ENCODE measurements at regions not wholly inside any gene's neighbourhood (a gene's known extent, or its start where the extent isn't known, plus 50 kb on each side); places are given as distances from the start of the nearest gene placed in this dataset.

DNA sequence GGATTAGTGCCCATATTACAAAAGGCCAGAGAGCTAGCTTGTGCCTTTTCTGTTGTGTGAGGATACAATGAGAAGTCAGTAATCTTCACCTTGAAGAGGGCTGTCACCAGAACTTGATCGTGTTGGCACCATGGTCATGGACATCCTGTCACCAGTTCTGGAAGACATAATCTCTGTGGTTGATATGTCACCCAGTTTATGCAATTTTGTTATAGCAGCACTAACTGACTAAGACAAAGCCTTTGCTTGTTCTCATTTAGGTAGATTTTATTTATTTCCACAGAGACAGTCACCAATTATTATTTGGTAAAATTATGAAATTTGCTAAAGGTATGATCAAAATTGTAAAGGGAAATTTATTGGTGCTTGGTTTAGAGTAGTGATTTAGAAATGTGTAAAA lies 308.8 kb upstream of the CPXCR1 start:
- Histone ChIP-seq H3K36me3 (replicated peaks in 1 of 2; ENCODE audit: control insufficient read depth in 1 of 2, insufficient read depth in 2 of 2, low read length in 1 of 2) (no peaks in the 10 kb centered on the region), H3K27me3 (ENCODE audit: insufficient read depth) (no peaks in the 10 kb centered on the region), H3K9me2 (no peaks in the 10 kb centered on the region), H3K4me1 (ENCODE audit: control insufficient read depth in 1 of 2, insufficient read depth in 2 of 2, low read depth in 1 of 2, low read length in 1 of 2) (no peaks in the 10 kb centered on the region), H3K9me3 (no peaks in the 10 kb centered on the region), H3K9ac (no peak overlapping the region), H3K4me3 (ENCODE audit: low read depth in 2 of 2, low read length in 1 of 2) (no peak overlapping the region), H3K27ac (ENCODE audit: low read depth in 2 of 2, low read length in 1 of 2) (no peak overlapping the region), H2AFZ (ENCODE audit: low read depth) (no peak overlapping the region), H3F3A (replicated peaks; ENCODE audit: insufficient read depth) (no peaks in the 10 kb centered on the region), H3K79me2 (ENCODE audit: insufficient read depth) (no peaks in the 10 kb centered on the region), H4K20me1 (ENCODE audit: insufficient read depth) (no peaks in the 10 kb centered on the region), H3K4me2 (no peak overlapping the region)
- CTCF ChIA-PET: no interaction called here
- TF ChIP-seq, protein P1, sequence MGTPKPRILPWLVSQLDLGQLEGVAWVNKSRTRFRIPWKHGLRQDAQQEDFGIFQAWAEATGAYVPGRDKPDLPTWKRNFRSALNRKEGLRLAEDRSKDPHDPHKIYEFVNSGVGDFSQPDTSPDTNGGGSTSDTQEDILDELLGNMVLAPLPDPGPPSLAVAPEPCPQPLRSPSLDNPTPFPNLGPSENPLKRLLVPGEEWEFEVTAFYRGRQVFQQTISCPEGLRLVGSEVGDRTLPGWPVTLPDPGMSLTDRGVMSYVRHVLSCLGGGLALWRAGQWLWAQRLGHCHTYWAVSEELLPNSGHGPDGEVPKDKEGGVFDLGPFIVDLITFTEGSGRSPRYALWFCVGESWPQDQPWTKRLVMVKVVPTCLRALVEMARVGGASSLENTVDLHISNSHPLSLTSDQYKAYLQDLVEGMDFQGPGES (IDR thresholded peaks at IDR 0.05; ENCODE audit: low read depth, low read length): no peak
- TF ChIP-seq GATA2 (CRISPR knock-in tag; IDR thresholded peaks at IDR 0.05) (no peak), GABPA (IDR thresholded peaks at IDR 0.05; ENCODE audit: low read depth) (no peak), SIN3A (IDR thresholded peaks at IDR 0.05; ENCODE audit: borderline replicate concordance, low read depth, low read length) (no peak), EP300 (IDR thresholded peaks at IDR 0.05; ENCODE audit: borderline replicate concordance in 1 of 2, low read depth in 1 of 2, low read length in 1 of 2) (no peak), MEF2A (IDR thresholded peaks at IDR 0.05; ENCODE audit: borderline replicate concordance, low read depth) (no peak), FOXJ3 (CRISPR knock-in tag; IDR thresholded peaks at IDR 0.05) (no peak), TEAD4 (IDR thresholded peaks at IDR 0.05; ENCODE audit: borderline replicate concordance, insufficient read depth) (no peak), RCOR1 (IDR thresholded peaks at IDR 0.05; ENCODE audit: low read length) (no peak)
- POLR2A ChIA-PET: no interaction called here
- 0% methylated on average over 1 of the region's 1 CpG for WGBS (ENCODE audit: low lambda C conversion rate)
- no peak for DNase-seq

DNA sequence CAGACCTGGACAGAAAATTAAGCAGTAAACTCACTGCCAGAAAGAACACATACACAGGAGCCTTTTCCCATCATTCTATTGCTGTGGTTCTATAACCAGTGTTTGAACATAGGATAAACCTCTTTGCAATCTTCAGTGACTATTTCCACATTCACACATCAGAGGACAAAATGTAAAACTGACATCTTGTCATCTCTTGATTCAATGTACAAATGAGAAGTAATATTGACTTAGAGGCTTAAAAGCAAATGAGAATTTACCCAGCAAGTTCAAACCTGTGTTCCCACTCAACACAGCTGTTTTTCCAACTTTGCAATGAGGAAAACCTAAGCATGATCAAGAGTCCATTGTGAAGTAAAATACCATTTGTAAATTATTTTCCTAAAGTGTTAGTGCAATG lies 307.1 kb upstream of the CPXCR1 start:
- H3K79me2 ChIP-seq (ENCODE audit: insufficient read depth): no peaks in the 10 kb centered on the region
- H4K20me1 ChIP-seq (ENCODE audit: insufficient read depth): no peaks in the 10 kb centered on the region
- H3K4me3 ChIP-seq (ENCODE audit: low read depth in 2 of 2, low read length in 1 of 2): no peak overlapping the region
- H3F3A ChIP-seq (replicated peaks; ENCODE audit: insufficient read depth): no peaks in the 10 kb centered on the region
- no peaks in the 10 kb centered on the region for H3K9me2 ChIP-seq
- no peak overlapping the region for H3K9ac ChIP-seq
- DNase-seq: no peak
- H3K9me3 ChIP-seq: no peaks in the 10 kb centered on the region
- CTCF ChIA-PET: no interaction called here
- no peaks in the 10 kb centered on the region for H3K36me3 ChIP-seq (replicated peaks in 1 of 2; ENCODE audit: control insufficient read depth in 1 of 2, insufficient read depth in 2 of 2, low read length in 1 of 2)
- POLR2A ChIA-PET: no interaction called here
- H3K27ac ChIP-seq (ENCODE audit: low read depth in 2 of 2, low read length in 1 of 2): no peak overlapping the region
- no peaks in the 10 kb centered on the region for H3K4me1 ChIP-seq (ENCODE audit: control insufficient read depth in 1 of 2, insufficient read depth in 2 of 2, low read depth in 1 of 2, low read length in 1 of 2)
- TF ChIP-seq, protein P2, sequence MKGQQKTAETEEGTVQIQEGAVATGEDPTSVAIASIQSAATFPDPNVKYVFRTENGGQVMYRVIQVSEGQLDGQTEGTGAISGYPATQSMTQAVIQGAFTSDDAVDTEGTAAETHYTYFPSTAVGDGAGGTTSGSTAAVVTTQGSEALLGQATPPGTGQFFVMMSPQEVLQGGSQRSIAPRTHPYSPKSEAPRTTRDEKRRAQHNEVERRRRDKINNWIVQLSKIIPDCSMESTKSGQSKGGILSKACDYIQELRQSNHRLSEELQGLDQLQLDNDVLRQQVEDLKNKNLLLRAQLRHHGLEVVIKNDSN (IDR thresholded peaks at IDR 0.05; ENCODE audit: borderline replicate concordance, low read depth): no peak
- no peak for TF ChIP-seq MEF2A (IDR thresholded peaks at IDR 0.05; ENCODE audit: borderline replicate concordance, low read depth)
- no peak for TF ChIP-seq TAF1 (IDR thresholded peaks at IDR 0.05; ENCODE audit: borderline replicate concordance, low read depth, low read length)
- no peak for TF ChIP-seq EP300 (IDR thresholded peaks at IDR 0.05; ENCODE audit: borderline replicate concordance in 1 of 2, low read depth in 1 of 2, low read length in 1 of 2)
- no peak for TF ChIP-seq ELF1 (IDR thresholded peaks at IDR 0.05)
- TF ChIP-seq RXRA (IDR thresholded peaks at IDR 0.05; ENCODE audit: borderline replicate concordance, low read depth): no peak
- no peak for TF ChIP-seq SIN3A (IDR thresholded peaks at IDR 0.05; ENCODE audit: borderline replicate concordance, low read depth, low read length)
- no peak for TF ChIP-seq CHD2 (IDR thresholded peaks at IDR 0.05; ENCODE audit: low read length, partially characterized antibody)
- no peak for TF ChIP-seq YY1 (IDR thresholded peaks at IDR 0.05; ENCODE audit: low read depth)
- no peak for TF ChIP-seq SMC3 (IDR thresholded peaks at IDR 0.05; ENCODE audit: low read depth, low read length)
- TF ChIP-seq, protein P3, sequence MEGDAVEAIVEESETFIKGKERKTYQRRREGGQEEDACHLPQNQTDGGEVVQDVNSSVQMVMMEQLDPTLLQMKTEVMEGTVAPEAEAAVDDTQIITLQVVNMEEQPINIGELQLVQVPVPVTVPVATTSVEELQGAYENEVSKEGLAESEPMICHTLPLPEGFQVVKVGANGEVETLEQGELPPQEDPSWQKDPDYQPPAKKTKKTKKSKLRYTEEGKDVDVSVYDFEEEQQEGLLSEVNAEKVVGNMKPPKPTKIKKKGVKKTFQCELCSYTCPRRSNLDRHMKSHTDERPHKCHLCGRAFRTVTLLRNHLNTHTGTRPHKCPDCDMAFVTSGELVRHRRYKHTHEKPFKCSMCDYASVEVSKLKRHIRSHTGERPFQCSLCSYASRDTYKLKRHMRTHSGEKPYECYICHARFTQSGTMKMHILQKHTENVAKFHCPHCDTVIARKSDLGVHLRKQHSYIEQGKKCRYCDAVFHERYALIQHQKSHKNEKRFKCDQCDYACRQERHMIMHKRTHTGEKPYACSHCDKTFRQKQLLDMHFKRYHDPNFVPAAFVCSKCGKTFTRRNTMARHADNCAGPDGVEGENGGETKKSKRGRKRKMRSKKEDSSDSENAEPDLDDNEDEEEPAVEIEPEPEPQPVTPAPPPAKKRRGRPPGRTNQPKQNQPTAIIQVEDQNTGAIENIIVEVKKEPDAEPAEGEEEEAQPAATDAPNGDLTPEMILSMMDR (IDR thresholded peaks at IDR 0.05): no peak
- TF ChIP-seq, protein P1 (IDR thresholded peaks at IDR 0.05; ENCODE audit: low read depth, low read length): no peak
- TF ChIP-seq, protein P4, sequence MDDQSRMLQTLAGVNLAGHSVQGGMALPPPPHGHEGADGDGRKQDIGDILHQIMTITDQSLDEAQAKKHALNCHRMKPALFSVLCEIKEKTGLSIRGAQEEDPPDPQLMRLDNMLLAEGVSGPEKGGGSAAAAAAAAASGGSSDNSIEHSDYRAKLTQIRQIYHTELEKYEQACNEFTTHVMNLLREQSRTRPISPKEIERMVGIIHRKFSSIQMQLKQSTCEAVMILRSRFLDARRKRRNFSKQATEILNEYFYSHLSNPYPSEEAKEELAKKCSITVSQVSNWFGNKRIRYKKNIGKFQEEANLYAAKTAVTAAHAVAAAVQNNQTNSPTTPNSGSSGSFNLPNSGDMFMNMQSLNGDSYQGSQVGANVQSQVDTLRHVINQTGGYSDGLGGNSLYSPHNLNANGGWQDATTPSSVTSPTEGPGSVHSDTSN (IDR thresholded peaks at IDR 0.05): no peak
- TF ChIP-seq TCF12 (IDR thresholded peaks at IDR 0.05): no peak
- no peak for TF ChIP-seq TEAD4 (IDR thresholded peaks at IDR 0.05; ENCODE audit: borderline replicate concordance, insufficient read depth)
- no peak for TF ChIP-seq RFX5 (IDR thresholded peaks at IDR 0.05; ENCODE audit: low read length)
- TF ChIP-seq MXI1 (IDR thresholded peaks at IDR 0.05; ENCODE audit: low read depth, low read length): no peak
- no peak overlapping the region for H3K4me2 ChIP-seq
- no peaks in the 10 kb centered on the region for H3K27me3 ChIP-seq (ENCODE audit: insufficient read depth)
- no peak overlapping the region for H2AFZ ChIP-seq (ENCODE audit: low read depth)

Measured in SK-N-SH (cell line).